ENCODE measurements at regions not wholly inside any gene's neighbourhood (a gene's known extent, or its start where the extent isn't known, plus 50 kb on each side); places are given as distances from the start of the nearest gene placed in this dataset.

DNA sequence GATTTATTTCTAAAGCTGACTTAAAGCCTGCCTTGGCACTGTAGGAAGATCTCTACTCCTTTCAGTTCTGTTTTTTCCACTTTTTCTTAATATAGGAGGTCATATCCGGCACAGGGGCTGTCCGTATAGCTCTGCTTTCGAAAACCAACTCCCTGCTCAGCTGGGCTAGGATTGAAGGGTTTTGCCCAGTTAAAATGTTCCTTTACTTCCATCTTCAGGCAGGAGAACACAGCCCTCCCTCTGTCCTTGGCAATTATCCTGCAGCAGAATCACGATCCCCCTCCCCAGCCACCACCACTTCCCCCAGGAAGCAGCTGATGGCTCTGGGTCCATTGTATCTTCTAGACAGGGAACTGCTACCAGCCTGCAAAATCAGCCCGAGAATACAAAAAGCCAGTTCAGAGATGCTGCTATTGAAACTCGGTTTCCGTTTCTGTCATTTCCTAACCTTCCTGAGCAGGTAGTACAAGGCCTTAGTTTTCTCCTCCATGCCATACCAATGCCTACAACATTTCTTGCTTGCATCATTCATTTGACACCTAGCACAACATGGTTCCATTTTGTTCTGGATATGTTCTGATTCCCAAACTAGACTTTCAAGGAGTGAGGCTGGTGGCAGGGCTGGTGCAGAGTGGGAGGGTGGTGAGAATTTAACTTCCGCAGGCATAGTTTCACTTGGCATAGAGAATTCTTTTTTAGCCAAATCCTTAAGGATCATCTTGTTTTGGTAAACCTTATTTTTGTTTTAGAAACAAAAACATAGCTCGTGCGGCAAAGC lies 53.9 kb downstream of the FAM50B start:
- no peak for TF ChIP-seq POLR2A (IDR thresholded peaks at IDR 0.05)
- TF ChIP-seq, protein P1, sequence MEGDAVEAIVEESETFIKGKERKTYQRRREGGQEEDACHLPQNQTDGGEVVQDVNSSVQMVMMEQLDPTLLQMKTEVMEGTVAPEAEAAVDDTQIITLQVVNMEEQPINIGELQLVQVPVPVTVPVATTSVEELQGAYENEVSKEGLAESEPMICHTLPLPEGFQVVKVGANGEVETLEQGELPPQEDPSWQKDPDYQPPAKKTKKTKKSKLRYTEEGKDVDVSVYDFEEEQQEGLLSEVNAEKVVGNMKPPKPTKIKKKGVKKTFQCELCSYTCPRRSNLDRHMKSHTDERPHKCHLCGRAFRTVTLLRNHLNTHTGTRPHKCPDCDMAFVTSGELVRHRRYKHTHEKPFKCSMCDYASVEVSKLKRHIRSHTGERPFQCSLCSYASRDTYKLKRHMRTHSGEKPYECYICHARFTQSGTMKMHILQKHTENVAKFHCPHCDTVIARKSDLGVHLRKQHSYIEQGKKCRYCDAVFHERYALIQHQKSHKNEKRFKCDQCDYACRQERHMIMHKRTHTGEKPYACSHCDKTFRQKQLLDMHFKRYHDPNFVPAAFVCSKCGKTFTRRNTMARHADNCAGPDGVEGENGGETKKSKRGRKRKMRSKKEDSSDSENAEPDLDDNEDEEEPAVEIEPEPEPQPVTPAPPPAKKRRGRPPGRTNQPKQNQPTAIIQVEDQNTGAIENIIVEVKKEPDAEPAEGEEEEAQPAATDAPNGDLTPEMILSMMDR (IDR thresholded peaks at IDR 0.05 in 4 of 5, conservative IDR thresholded peaks at IDR 0.05 in 1 of 5), result no peak
